ENCODE measurements at regions not wholly inside any gene's neighbourhood (a gene's known extent, or its start where the extent isn't known, plus 50 kb on each side); places are given as distances from the start of the nearest gene placed in this dataset.

DNA sequence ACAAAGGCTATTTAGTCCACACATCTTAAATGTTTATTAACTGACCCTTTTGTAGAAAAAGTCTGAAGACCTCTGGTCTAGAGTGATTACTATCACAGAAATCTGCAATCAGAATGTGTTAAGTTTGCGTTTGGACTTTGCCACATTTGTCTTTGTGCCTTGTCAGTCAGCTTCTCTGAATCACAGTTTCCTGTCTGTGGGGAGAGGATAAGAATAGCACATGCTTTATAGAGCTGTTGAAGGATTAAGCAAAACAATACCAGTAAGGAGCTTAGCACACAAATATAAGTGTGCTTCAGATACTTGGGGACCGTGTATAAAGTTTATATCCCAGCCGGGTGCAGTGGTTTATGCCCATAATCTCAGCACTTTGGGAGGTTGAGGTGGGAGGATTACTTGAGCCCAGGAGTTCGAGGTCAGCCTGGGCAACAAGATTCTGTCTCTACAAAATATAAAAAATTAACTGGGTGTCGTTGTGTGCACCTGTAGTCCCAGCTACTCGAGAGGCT is 63.0 kb upstream of the BTG1 start:
- DNase-seq = peak in 1 of 4 experiments; percentile 7

DNA sequence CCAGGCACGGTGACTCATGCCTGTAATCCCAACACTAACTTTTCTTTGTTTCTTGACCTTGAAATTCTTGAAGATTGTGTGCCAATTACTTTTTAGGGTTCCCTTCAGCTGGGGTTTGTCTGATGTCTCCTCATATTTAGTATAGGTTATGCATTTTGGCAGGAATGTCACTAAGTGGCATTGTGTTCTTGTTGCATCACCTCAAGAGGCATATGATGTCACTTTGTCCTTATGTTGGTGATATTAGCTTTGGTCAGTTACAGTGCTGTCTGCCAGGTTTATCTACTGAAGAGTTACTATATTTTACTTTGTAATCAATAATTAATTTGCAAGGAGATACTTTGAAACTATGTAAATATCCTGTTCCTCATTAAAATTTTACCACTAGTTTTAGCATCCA is 61.0 kb upstream of the BTG1 start:
- DNase-seq = no peak

DNA sequence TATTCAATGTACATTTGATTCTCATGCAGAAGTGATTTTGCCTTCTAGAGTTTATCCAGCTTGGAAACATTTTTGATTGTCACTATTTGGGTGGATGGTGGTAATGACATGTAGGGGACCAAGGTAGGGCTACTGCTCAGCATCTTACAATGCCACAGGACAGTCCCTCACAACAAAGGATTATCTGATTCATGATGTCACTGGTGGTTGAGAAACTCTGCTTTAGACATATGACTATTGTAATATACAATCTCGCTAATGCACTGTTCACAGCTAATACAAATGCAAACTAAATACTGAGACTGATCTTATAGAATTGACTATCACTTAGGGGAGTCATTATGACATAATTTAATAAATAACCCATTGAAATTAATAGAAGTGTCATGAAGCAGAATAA is 60.4 kb upstream of the BTG1 start:
- DNase-seq = no peak

DNA sequence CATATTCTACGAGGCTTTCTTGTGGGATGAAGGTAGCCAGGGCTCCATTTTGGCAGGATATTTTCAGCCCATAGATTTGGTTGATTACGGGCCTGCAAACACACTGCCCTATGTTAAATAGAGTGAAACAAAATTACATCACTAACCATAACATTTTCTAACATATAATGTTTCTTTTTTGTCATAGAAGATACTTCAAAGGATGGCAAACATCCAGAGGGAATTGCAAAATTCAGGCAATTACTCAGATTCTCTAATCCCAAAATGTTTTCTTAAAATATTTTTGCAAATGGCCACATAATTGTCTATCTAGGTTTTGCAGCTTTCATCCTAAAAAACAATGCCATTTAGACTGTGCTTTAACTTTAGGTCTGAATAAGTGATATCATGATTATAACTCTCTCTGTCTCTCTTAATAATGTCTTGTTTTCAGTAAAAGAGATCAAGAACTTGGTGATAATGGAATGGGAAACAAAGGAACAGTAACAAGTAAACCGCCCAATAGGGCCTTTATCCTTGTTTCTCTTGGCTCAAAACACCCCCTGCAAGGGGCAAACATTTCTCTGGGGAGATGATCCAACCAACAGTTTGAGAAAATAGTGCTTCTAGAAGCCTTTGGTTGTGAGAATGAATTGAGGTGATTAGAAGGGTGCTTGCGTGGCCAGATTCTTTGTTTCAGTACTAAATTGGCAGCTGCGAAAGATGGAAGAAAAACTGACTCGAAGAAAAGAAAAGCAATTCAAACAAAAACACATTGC is 54.4 kb upstream of the BTG1 start:
- no peak for DNase-seq

DNA sequence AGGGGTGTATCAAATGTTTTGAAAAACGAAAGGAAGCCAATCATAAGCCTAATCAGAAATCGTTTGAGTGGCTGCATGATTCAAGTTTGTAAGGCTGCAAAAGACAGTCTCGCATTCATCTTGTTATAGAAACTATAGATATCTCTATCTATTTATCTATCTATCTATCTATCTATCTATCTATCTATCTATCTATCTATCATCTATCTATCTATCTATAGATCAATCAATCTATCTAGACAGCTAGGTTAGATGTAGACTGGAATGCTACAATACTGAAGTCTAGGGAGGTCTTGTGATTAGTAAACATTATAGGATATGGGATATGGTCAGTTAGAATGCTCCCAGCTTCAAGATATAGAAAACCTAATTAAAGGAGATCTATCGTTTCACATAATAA is 52.2 kb upstream of the BTG1 start:
- DNase-seq = no peak

DNA sequence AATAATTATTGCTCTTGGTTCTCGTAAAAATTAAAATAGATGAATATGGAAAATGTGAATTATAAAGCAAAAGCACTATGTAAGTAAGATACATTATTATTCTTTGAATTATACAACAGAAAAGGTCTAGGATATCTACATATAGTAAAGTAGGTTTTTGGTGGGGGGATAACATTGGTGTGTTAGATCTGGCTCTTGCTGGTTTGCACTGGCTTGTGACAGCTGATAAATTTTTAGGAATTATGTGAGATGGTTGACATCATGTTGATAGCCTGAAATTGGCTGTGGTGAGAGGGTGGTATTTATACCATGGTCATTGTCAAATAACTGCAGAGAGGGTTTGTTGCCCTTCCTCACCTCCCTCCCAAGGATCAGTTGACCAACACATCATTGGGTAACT is 50.7 kb upstream of the BTG1 start:
- DNase-seq = no peak

All from activated naive CD4-positive, alpha-beta T cell (primary cell).